ENCODE measurements at regions not wholly inside any gene's neighbourhood (a gene's known extent, or its start where the extent isn't known, plus 50 kb on each side); places are given as distances from the start of the nearest gene placed in this dataset.

GRCh38 chr11:109993786-109994185, 99.4 kb upstream of the ZC3H12C start:
- H3K36me3 ChIP-seq: no peaks in the 10 kb centered on the region
- H3K27ac ChIP-seq: no peak overlapping the region
- H3K9me3 ChIP-seq (replicated peaks in 1 of 11): no peaks in the 10 kb centered on the region; a peak in 1 of 22 replicates
- peaks cover 1 to 13% (median 6%) of the 10 kb centered on the region in 10 experiments; a peak in 15 of 20 replicates for H3K4me1 ChIP-seq
- H4K20me1 ChIP-seq: no peaks in the 10 kb centered on the region
- H3K4me2 ChIP-seq: no peak overlapping the region
- H3K27me3 ChIP-seq: no peaks in the 10 kb centered on the region
- H3K4me3 ChIP-seq: no peak overlapping the region
- no peak for TF ChIP-seq Cebpa-rat (IDR thresholded peaks at IDR 0.05)
- no peak overlapping the region for H3K9ac ChIP-seq

- Histone ChIP-seq H3K27ac (no peak overlapping the region), H4K20me1 (no peaks in the 10 kb centered on the region), H3K4me2 (no peak overlapping the region), H3K27me3 (no peaks in the 10 kb centered on the region), H3K4me1 (peaks cover 10 to 24% (median 17%) of the 10 kb centered on the region in 10 experiments; a peak in 19 of 20 replicates), H3K9ac (no peak overlapping the region), H3K4me3 (no peak overlapping the region), H3K9me3 (replicated peaks in 1 of 11) (no peaks in the 10 kb centered on the region; a peak in 1 of 22 replicates), H3K36me3 (no peaks in the 10 kb centered on the region)
- TF ChIP-seq Cebpa-rat (IDR thresholded peaks at IDR 0.05): no peak
Measured at GRCh38 chr11:109994907-109995306, 98.3 kb upstream of the ZC3H12C start.

GRCh38 chr11:109996060-109996459, 97.1 kb upstream of the ZC3H12C start:
- Histone ChIP-seq H3K9ac (no peak overlapping the region), H4K20me1 (no peaks in the 10 kb centered on the region), H3K36me3 (no peaks in the 10 kb centered on the region), H3K27me3 (no peaks in the 10 kb centered on the region), H3K4me2 (no peak overlapping the region; a peak in 1 of 22 replicates), H3K9me3 (replicated peaks in 1 of 11) (no peaks in the 10 kb centered on the region; a peak in 1 of 22 replicates), H3K4me3 (no peak overlapping the region), H3K27ac (no peak overlapping the region), H3K4me1 (peaks cover 20 to 34% (median 28%) of the 10 kb centered on the region in 10 experiments)
- no peak for TF ChIP-seq Cebpa-rat (IDR thresholded peaks at IDR 0.05)

- H3K27ac ChIP-seq: peak overlapping the region in 2 of 11 experiments; percentile 17 to 68; a peak in 2 of 22 replicates
- no peaks in the 10 kb centered on the region for H3K27me3 ChIP-seq
- H4K20me1 ChIP-seq: no peaks in the 10 kb centered on the region
- peaks cover 21 to 38% (median 31%) of the 10 kb centered on the region in 10 experiments for H3K4me1 ChIP-seq
- TF ChIP-seq Cebpa-rat (IDR thresholded peaks at IDR 0.05): no peak
- H3K9me3 ChIP-seq (replicated peaks in 1 of 11): peaks cover 0 to 8% (median 1%) of the 10 kb centered on the region in 11 experiments; a peak in 7 of 22 replicates
- H3K36me3 ChIP-seq: no peaks in the 10 kb centered on the region
- H3K4me2 ChIP-seq: peak overlapping the region in 8 of 11 experiments; percentile 20 to 64 (median 39); a peak in 8 of 22 replicates
- H3K4me3 ChIP-seq: no peak overlapping the region
- no peak overlapping the region for H3K9ac ChIP-seq
Measured at GRCh38 chr11:109998921-109999320, 94.3 kb upstream of the ZC3H12C start.

GRCh38 chr11:110000031-110000502, 93.1 kb upstream of the ZC3H12C start:
- peak overlapping the region; percentile 4 to 65 (median 44); a peak in 18 of 22 replicates for H3K4me2 ChIP-seq
- H3K36me3 ChIP-seq: no peaks in the 10 kb centered on the region
- no peaks in the 10 kb centered on the region for H3K27me3 ChIP-seq
- no peaks in the 10 kb centered on the region for H4K20me1 ChIP-seq
- H3K4me3 ChIP-seq: no peak overlapping the region
- peaks cover 2 to 19% (median 12%) of the 10 kb centered on the region in 11 experiments; a peak in 15 of 22 replicates for H3K9me3 ChIP-seq (replicated peaks in 1 of 11)
- H3K27ac ChIP-seq: peak overlapping the region in 9 of 11 experiments; percentile 29 to 78 (median 39); a peak in 16 of 22 replicates
- no peak for TF ChIP-seq Cebpa-rat (IDR thresholded peaks at IDR 0.05)
- peaks cover 21 to 38% (median 31%) of the 10 kb centered on the region in 10 experiments for H3K4me1 ChIP-seq
- peak overlapping the region in 3 of 11 experiments; percentile 5 to 48 (median 20); a peak in 4 of 22 replicates for H3K9ac ChIP-seq

- peaks cover 21 to 38% (median 31%) of the 10 kb centered on the region in 10 experiments for H3K4me1 ChIP-seq
- no peaks in the 10 kb centered on the region for H4K20me1 ChIP-seq
- no peaks in the 10 kb centered on the region for H3K36me3 ChIP-seq
- H3K27ac ChIP-seq: peak overlapping the region in 8 of 11 experiments; percentile 29 to 78 (median 38); a peak in 9 of 22 replicates
- H3K4me2 ChIP-seq: peak overlapping the region; percentile 4 to 65 (median 40); a peak in 21 of 22 replicates
- H3K9me3 ChIP-seq (replicated peaks in 1 of 11): peaks cover 6 to 22% (median 15%) of the 10 kb centered on the region in 11 experiments; a peak in 15 of 22 replicates
- TF ChIP-seq Cebpa-rat (IDR thresholded peaks at IDR 0.05): no peak
- H3K9ac ChIP-seq: no peak overlapping the region; a peak in 1 of 22 replicates
- H3K27me3 ChIP-seq: no peaks in the 10 kb centered on the region
- no peak overlapping the region for H3K4me3 ChIP-seq
Measured at GRCh38 chr11:110000850-110001249, 92.3 kb upstream of the ZC3H12C start.

GRCh38 chr11:110003426-110003825, 89.8 kb upstream of the ZC3H12C start:
- Histone ChIP-seq H3K4me3 (no peak overlapping the region), H3K36me3 (no peaks in the 10 kb centered on the region), H3K4me1 (peaks cover 17 to 36% (median 28%) of the 10 kb centered on the region in 10 experiments), H3K27me3 (no peaks in the 10 kb centered on the region), H3K27ac (no peak overlapping the region), H3K9ac (no peak overlapping the region), H3K9me3 (replicated peaks in 1 of 11) (peaks cover 6 to 22% (median 15%) of the 10 kb centered on the region in 11 experiments; a peak in 15 of 22 replicates), H4K20me1 (no peaks in the 10 kb centered on the region), H3K4me2 (no peak overlapping the region)
- no peak for TF ChIP-seq Cebpa-rat (IDR thresholded peaks at IDR 0.05)

- Histone ChIP-seq H3K36me3 (peaks cover 0 to 4% (median 0%) of the 10 kb centered on the region in 11 experiments; a peak in 2 of 22 replicates), H3K4me2 (no peak overlapping the region), H3K4me3 (no peak overlapping the region), H3K27ac (no peak overlapping the region), H3K27me3 (no peaks in the 10 kb centered on the region), H3K9ac (no peak overlapping the region), H3K4me1 (no peaks in the 10 kb centered on the region), H3K9me3 (replicated peaks in 1 of 11) (peaks cover 40 to 55% (median 49%) of the 10 kb centered on the region in 11 experiments), H4K20me1 (no peaks in the 10 kb centered on the region)
- TF ChIP-seq Cebpa-rat (IDR thresholded peaks at IDR 0.05): no peak
Measured at GRCh38 chr11:110011595-110011994, 81.6 kb upstream of the ZC3H12C start.

GRCh38 chr11:110015695-110016094, 77.5 kb upstream of the ZC3H12C start:
- no peaks in the 10 kb centered on the region for H3K27me3 ChIP-seq
- no peak overlapping the region for H3K9ac ChIP-seq
- no peak for TF ChIP-seq Cebpa-rat (IDR thresholded peaks at IDR 0.05)
- no peak overlapping the region for H3K27ac ChIP-seq
- H3K4me3 ChIP-seq: no peak overlapping the region
- H4K20me1 ChIP-seq: no peaks in the 10 kb centered on the region
- no peaks in the 10 kb centered on the region; a peak in 1 of 22 replicates for H3K36me3 ChIP-seq
- H3K4me2 ChIP-seq: no peak overlapping the region
- H3K9me3 ChIP-seq (replicated peaks in 1 of 11): peaks cover 35 to 50% (median 39%) of the 10 kb centered on the region in 11 experiments
- H3K4me1 ChIP-seq: no peaks in the 10 kb centered on the region
